Renal pelvis (tissue), 1 donor: ENCODE measurements at regions not wholly inside any gene's neighbourhood (a gene's known extent, or its start where the extent isn't known, plus 50 kb on each side); places are given as distances from the start of the nearest gene placed in this dataset.

Experiments used
- DNase-seq: peaks from one replicate; pipeline ENCODE4 v3.0.0-alpha.2; 2013

DNA sequence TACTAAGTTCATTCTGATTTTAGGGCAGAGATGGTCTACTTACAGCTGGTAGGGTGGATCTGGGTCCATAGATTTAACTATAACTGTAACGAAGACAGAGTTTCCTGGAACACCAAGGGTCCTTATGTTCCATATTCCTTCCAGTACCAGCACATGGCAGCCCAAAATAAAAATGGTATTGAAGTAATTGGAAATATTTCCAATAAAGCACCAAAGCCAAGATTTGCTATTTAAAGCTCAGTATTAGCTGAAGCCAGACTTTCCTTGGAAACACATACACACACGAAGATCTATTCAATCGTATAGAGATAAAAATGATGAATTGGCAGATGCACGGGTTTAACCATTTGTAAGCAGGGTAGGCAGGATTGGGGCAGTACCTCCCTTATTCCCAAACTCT is 289.1 kb upstream of the SORCS1 start:
- DNase-seq: no peak

DNA sequence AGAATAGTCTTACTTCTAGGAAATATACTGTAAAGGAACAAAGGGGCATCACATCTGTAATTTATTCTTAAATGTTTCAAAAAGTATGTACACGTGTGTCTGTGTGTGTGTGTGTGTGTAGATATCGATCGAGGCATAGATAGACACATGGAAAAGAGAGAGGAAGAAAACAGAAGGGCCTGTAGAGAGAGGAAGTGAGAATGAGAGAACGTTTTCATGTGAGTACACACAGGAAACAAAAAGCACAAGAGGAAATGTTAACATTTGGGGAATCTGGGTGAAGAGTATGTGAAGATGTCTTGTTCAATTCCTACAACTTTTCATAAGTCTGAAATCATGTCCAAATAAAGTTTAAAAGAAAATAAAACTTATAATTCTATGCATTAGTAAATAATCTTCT is 286.5 kb upstream of the SORCS1 start:
- no peak for DNase-seq

DNA sequence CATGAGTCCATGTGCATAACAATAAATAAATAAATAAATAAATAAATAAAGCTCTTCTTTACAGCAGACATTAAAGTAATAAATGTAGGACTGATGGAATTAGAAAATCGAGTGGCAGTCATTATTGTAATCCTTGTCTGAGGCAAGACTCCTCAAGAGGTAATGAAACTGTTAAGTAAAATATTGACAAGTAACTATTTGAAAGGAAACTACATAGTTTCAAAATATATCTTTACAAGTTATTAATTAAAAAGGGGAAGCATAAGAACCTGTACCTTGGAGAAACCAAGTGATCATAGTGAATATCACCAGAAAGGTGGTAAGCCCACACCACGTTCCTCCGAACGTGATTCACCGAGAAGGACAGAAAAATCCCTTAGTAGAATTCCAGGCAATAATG is 285.6 kb upstream of the SORCS1 start:
- no peak for DNase-seq

DNA sequence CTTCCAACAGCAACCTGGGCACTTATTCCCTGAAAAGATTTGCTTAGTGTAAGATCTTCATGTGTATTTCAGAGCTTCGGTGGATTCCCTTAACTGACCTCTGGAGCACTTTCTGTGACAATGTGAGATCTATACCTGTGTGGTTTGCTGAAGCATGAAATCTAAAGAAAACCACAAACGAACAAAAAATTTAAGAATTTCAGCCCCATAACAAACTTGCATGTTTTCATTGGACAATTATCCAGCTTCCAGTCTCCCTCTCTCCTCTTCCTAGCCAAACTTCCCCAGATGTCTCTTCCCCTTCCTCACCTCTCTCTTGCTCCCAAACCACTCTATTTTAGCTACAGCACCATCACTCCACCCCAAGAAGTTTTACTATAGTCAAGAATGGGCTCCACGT is 279.9 kb upstream of the SORCS1 start:
- no peak for DNase-seq

DNA sequence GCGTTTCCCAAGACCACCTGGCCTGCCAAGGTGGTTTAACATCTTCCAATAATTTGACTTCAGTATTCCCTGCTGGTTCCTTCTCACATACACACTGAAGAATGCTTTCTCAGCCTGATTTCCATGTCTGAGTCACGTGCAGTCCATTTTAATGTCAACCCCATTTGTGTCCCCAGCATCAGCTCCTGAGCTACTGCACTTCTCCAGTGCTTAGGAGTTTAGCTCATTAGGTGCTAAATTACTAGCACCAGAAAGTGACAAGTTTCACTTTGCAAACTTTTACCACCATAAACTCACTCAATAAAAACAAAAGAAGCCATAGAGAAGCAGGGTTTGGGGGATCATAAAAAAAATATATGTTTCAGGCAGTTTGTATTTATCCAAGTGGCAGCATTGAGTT is 279.3 kb upstream of the SORCS1 start:
- DNase-seq: no peak

DNA sequence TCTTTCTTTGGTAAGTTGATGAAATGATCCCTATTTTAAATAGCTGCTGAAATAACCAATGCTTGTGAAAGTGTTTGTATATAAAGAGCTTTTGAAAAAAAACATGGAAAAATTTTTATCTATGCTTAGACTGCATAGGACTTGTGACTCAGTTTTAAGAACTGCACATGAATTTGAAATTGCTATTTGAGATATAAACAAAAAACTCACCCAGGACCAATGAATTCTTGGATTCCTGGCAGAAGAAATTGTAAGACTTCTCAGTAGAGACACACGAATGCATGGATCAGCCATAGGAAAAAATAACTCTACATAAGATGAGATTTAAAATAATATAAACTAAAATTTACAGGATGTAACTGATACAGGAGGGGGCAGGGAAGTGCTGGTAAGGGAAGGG is 278.8 kb upstream of the SORCS1 start:
- DNase-seq: no peak

DNA sequence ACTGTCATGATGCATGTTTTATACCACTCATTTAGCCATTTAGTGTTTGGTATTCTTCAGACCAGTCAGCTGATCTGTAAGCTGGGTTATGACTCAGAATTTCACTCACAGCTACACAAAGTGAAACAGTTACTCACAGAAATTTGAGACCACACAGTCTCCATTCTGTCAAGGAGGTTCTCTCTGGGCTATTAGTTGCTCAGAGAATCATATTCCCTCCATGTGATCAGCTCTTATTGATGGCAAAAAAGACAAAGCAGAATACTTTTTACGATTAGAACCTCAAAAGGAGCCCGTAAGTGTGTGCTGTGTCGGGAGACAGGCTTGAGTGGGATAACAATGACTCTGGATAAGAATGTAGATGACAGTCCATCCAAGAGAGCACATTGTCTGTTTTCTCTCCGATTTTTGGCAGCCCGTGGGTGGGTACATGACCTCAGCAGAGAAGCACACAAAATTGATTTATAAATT is 277.6 kb upstream of the SORCS1 start:
- no peak for DNase-seq

DNA sequence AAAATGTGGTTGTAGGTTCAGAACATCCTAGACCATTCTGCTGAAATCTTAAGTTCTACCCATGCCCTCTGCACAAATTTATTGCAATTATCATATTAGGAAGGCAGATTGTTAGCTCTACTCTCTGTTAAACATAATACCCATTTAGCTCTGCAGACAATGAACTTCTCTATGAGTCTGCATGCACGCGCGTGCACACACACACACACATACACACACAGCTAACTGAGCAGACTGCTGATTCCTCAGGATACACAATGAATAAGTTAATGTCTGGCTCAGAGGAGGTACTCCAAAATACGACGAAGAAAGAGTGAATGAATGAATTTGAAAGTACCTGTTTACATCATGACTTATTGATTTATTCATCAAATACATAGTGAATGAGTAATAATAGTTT is 276.2 kb upstream of the SORCS1 start:
- DNase-seq: no peak

DNA sequence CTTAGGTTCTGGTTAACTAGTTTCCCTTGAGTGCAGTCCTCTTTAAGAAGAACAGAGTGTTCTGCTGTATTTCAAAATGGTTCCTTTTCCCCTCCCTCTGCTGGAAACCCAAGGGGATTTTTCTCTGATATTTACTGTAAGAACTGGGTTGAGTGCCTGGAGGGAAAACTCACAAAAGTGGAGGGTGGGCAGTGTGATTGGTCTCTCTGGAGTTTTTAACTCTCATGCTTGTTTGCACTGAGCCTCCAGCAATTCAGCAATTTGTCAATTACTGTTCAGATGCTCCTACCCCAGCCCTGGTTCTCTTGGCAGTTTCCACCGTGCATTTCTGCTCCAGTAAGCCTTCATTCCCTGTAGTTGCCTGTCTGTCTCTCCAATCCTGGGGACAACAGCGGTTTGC is 273.4 kb upstream of the SORCS1 start:
- DNase-seq: no peak

DNA sequence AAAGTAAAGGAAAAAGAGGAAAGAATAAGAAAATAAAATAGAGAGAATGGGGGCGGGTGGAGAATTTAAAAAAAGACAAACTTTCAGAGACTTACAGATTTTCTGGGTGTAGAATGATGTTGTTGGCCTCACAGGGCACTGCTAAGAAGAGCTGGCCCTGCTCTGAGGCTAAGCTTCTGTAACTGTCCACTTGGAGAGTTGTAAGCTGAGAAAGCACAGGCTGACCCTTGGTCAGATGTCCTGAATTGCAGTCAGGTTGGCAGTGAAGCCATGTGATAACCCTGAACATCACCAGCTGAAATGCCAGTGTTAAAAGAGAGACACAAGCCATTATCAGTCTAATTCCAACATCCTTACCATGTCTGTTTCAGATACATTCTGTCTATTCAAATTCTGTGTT is 272.1 kb upstream of the SORCS1 start:
- DNase-seq: no peak

DNA sequence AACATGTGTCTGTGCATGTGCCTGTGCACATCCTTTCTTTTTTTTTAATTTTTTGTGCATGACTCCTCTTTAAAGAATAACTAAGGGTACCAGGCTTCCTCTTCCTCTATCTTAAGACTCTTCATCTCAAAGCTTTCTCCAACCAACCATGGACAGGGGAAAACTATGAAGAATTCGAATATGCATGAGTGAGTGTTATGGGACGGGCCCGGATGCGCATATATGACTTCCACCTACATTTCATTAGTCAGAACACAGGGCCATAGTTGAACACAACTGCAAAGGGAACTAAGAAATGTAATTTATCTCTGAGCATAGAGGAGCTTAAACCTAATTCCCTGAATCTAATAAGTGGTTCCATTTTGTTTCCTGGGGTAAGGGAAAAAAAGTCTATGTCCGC is 270.3 kb upstream of the SORCS1 start:
- DNase-seq: no peak

DNA sequence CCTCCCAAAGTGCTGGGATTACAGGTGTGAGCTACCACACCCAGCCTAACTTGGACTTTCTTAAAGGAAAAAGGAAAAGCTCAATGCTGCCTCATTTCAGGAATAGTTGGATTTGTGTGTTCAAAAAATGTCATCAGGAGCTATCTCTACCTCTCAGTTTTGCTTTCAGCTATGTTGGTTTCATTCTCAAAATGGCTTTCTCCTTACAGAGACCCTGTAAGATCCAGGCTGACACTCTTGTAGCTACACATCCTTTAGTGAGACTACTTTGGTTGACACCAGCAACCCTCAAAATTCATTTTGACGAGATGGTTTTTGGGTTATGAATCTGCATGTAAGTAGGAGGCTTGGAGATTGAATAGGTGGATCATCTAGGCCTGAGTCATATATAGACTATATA is 269.7 kb upstream of the SORCS1 start:
- no peak for DNase-seq

DNA sequence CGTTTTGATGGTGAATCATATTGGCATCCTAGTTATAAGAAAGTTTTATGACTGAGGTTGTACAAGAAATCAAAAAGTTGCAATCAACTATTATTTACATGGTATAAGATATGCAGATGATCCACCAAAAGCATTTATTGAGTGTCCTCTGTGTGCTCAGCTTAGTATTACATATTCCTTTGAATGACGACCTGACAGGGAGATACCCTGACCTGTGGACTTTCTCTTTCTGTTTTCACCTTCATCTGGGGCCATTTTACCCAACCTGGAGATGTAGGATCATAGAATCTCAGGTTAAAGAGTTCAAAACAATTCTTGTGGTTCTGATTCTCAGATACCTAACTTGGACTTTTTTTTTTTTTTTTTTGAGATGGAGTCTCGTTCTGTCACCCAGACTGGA is 269.1 kb upstream of the SORCS1 start:
- no peak for DNase-seq

DNA sequence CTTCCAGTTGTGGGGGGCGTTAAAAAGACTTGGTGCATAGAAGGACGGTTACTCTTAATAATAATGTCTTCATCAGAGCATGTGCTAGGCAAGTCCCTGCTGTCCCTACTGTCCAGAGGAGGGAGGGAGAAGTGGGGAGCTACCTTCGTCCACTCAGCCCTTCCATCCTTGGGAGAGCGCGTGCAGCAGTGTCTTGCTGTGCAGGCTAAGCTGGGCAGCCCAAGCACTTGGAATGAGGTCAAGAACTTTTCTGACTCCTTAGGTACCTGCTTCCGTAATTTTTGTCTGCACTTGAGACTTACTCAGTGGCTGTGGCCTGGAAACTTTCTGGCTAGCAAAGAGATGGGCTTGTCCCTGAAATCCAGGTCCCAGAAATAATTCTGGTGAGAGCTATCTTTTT is 265.9 kb upstream of the SORCS1 start:
- no peak for DNase-seq

DNA sequence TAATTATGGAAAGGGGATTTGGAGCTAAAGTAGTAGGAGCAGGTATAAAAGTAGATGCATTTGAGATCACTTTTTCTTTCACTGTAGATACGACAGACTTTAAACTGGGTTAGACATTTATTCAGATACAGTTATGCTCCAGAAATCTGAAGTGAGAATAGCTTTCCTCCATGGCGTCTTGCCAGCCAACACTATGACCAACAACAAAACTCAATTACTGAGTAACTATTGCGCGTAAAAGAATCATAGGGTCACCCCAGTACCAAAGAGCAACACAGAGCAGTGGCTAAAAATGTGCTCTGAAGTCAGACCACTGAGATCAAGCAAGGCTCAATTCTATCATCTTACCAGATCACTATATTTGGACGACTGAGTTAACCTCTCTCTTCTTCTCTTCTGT is 262.5 kb upstream of the SORCS1 start:
- no peak for DNase-seq

DNA sequence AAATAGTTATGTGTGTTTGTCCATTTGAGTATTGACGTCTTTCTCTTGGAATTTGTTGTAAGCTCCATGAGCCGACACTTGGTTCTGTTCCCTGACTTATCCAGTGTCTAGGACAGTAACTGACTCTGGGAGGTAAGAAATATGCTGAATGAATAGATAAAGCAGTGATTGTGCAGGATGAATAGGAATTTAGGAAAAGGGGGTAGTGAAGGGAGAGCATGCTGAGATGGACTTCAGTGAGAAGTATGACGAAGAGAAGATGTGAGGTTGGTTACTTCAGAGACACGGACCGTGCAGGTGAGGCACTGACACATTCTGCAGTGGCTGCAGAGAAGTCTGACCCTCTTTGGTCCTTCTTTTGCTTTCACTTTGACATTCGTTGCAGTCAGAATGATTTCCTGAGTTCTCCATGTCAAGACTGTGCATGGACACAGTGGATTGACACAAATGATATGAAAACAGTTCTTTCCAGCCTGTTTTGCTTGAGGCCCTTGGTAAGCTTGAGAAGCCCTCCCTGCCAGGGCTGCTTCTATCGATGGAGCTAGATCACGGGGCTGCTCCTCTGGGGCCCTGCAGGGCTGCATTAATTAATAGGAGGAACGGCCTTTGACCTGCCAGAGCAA is 261.5 kb upstream of the SORCS1 start:
- DNase-seq: no peak

DNA sequence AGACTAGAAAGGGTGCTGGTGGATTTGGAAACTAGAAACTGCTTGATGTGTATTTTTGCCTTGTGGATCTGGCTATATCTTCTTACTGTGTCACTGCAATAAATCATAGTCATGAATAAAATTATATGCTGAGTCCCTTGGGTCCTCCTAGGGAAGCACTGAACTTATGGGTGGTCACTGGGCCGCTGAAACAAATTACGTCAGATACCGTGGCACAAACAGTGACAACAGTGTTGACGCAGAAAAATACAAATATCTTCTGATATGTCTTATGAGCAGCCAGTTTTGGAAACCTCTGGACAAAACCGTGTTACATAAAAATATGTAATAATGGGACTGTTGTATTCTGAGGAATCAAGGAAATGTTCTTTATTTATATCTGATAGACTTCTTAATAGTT is 260.1 kb upstream of the SORCS1 start:
- no peak for DNase-seq

DNA sequence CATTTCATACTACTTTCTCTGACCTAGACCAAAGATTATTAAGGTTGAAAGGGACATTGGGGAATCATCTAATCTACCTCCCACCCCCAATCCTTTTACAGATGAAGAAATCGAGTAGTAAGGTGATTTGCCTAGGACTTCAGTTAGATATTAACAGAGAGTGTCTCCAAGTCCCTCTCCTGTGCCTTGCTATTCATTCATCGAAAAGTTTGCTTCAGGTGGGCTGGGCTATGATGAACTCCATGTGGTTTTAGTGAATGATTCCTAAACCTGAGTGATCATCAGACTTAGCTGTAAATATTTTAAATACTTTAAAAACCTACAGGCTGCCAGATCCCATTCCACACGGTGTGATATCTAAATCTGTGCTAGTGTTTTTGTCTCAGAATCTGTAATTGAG is 259.4 kb upstream of the SORCS1 start:
- no peak for DNase-seq

DNA sequence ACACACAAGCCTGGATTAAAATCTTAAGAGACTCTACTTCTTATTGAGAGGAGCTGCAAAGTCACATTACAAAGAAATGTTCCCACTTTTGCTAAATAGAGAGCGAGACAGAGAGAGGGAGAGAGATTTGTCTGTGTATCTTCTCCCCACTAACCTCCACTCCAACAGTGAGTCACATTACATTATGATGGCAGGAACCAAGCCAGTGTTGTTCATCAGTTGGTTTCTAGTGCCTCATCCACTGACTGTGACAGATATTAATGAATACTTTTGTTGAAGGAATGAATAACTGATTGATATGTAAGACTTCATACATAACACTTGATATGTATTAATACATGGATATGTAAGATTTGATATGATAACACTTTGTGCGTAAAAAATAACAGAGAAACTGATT is 258.2 kb upstream of the SORCS1 start:
- DNase-seq: no peak

DNA sequence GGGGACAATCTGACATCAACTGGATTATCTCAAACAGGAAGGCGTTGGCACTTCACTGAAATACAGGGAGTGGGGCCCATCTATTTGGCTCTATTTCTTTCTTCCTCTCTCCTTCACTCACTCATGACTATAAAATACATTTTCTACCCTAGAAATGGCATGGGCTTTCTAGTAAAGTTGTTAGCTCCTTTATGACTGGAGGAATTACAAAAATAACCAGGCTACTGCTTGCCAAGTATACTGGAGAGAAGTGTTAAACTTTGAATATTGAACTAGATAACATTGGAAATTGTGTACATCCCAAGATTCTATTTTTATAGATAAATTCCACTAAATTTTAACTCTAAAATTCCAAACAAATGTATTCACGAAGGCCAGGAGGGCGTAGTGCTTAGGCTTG is 255.7 kb upstream of the SORCS1 start:
- DNase-seq: no peak

DNA sequence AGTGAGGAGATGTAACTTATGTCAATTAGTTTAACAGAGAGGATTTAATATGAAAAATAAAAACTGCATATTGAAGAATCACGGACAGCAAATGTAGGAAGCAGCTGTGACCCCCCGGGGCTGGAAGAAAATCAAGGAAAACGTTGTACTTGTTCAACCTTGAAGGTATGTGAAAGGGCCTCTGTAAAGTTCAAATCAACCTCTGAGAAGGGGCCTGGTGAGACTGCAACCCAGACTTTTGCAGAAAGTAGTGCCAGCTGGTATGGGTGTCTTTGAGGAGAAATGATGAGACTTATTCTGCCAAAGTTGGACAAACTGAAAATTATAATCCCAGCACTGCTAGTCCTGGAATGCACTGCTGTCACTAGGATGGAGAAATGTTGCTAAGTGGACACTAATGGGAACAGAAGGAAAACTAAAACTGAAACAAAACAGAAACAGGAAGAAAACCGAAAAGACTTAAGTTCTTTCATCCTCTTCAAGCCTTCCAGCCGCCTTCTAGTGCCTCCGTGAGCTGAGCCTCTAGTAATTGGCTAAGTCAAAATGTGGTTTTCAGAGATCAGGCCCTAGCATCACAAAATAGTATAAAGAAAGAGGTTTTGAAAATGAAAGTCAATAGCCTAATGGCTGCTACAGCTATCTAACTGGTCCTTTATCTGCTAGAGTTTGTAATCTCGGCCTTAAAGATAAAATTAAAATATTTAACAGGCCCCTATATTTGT is 253.7 kb upstream of the SORCS1 start:
- no peak for DNase-seq

DNA sequence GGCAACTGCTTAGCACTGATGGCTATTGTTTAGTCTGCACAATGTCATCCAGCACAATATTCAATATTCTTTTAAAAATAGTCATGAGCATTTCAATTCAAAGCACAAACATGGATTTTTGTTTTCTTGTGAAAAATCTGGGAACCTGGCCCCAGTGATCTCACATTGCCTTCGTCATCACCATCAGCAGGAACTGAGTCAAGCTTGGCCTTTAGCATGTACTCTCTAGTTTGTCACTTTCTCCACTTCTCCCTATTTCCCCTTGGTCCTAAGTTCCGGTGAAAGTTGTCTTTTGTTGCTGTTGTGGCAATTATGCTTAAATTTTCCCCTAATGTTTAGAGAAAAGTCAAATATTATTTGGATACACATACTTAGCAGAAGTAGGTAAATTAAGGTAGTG is 252.9 kb upstream of the SORCS1 start:
- DNase-seq: no peak

DNA sequence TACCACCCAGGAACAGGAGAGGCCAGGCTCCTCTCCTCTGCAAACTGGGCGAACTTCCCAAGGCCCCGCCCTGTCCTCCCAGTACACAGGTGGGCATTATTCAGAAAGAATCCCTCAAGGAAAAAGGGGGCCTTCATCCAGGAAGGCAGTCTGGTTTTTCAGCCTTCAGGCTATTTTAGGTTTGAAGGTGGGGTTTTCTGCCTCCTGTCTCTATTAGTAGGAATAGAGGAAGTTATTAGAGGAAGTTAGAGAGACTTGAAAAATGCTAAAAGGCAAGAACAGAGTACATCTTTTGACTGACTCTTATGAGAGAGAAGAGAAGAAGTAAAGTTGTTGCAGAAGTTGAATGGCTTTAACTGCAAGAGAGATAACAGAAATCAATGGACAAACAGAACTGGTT is 250.9 kb upstream of the SORCS1 start:
- DNase-seq: no peak

DNA sequence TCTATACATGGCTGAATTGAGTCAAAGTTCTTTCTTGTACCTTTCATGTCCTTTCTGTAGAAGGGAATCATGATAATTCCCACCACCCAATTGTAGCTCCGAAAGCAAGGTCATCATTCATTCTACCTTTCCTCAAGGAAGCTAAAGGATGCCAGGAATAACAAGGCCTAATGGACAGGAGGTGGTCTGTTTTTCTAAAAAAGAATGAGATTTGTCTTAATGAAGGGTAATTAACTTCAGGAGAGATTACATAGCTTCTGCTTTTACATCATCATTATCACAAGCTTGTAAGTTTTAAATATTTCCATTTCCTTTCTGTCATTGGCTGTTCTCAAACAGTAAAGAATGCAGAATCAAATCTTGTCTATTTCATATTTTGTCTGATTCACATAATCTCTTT is 249.5 kb upstream of the SORCS1 start:
- no peak for DNase-seq
